H1 (cell line): ENCODE measurements at regions not wholly inside any gene's neighbourhood (a gene's known extent, or its start where the extent isn't known, plus 50 kb on each side); places are given as distances from the start of the nearest gene placed in this dataset.

Experiments used
- CTCF ChIA-PET: fragments of 300-600 bp; sonication (Branson Sonifier 250); formaldehyde crosslinking; loops from one replicate; lab custom pipeline; 2021; ENCODE audit not compliant: partially characterized antibody; lab: Charles Lee
- POLR2A ChIA-PET: fragments of 300-600 bp; sonication (Branson Sonifier 250); formaldehyde crosslinking; loops from one replicate; lab custom pipeline; 2021; ENCODE audit warnings: inconsistent platforms; ENCODE audit not compliant: partially characterized antibody; lab: Charles Lee
- DNase-seq, 2 experiments: peaks; one replicate each; pipeline versions ENCODE4 v3.0.0 to v3.0.0-alpha.2; 2010 to 2022; ENCODE audit warnings: low spot score in 2 of 2, low read depth in 1 of 2, mixed read lengths in 1 of 2
- FAIRE-seq: peaks from 2 replicates; lab custom pipeline; 2011; peaks lifted over from hg19 to GRCh38; lab: Jason Lieb, UNC
- H2AFZ ChIP-seq: 2 replicates; pipeline ENCODE4 v1.8.1; 2012; ENCODE audit warnings: low read length, inconsistent platforms
- H2AK5ac ChIP-seq: 2 replicates; pipeline ENCODE4 v1.6.1; 2013; ENCODE audit warnings: low read depth, low read length
- H2BK120ac ChIP-seq: replicated peaks from 2 replicates; pipeline ENCODE3; 2013; ENCODE audit warnings: low read depth, low read length, inconsistent platforms
- H2BK12ac ChIP-seq: 2 replicates; pipeline ENCODE4 v1.6.1; 2013; ENCODE audit warnings: low read depth, low read length
- H2BK15ac ChIP-seq: 2 replicates; pipeline ENCODE4 v1.6.1; 2013; ENCODE audit warnings: low read length
- H2BK20ac ChIP-seq: 2 replicates; pipeline ENCODE4 v1.6.1; 2013; ENCODE audit warnings: low read length
- H2BK5ac ChIP-seq: 2 replicates; pipeline ENCODE4 v1.6.1; 2013; ENCODE audit warnings: low read depth, low read length
- H3K14ac ChIP-seq: 2 replicates; pipeline ENCODE4 v1.6.1; 2013; ENCODE audit warnings: inconsistent platforms; ENCODE audit not compliant: insufficient read length
- H3K18ac ChIP-seq: 2 replicates; pipeline ENCODE4 v1.6.1; 2013; ENCODE audit warnings: low read length; ENCODE audit errors: extremely low read depth
- H3K23ac ChIP-seq: 2 replicates; pipeline ENCODE4 v1.6.1; 2013; ENCODE audit warnings: inconsistent platforms; ENCODE audit not compliant: insufficient read length
- H3K23me2 ChIP-seq: 2 replicates; pipeline ENCODE4 v1.6.1; 2013; ENCODE audit warnings: low read depth, low read length
- H3K27ac ChIP-seq: 2 replicates; pipeline ENCODE4 v1.6.1; 2011; ENCODE audit warnings: low read depth, low read length, inconsistent platforms
- H3K27me3 ChIP-seq, 4 experiments: replicated peaks in 1 of 4; 1 replicate in 1 of 4; 2 replicates in 3 of 4; pipeline versions ENCODE4 v1.6.1 to v1.8.1; 2011 to 2013; ENCODE audit warnings: low read length in 3 of 4, mild to moderate bottlenecking in 3 of 4, inconsistent platforms in 2 of 4, mixed read lengths in 2 of 4, moderate library complexity in 1 of 4; ENCODE audit not compliant: control insufficient read depth in 3 of 4, insufficient read depth in 3 of 4; ENCODE audit errors: extremely low read depth in 1 of 4
- H3K36me3 ChIP-seq, 4 experiments: 2 replicates each; pipeline versions ENCODE4 v1.6.1 to v1.8.1; 2011 to 2013; ENCODE audit warnings: mild to moderate bottlenecking in 4 of 4, low read length in 3 of 4, moderate library complexity in 2 of 4, control low read depth in 1 of 4, inconsistent platforms in 1 of 4; ENCODE audit not compliant: insufficient read depth in 4 of 4, control insufficient read depth in 2 of 4
- H3K4ac ChIP-seq: replicated peaks from 2 replicates; pipeline ENCODE3; 2013; ENCODE audit warnings: low read length, low read depth, mixed read lengths, inconsistent platforms; ENCODE audit not compliant: insufficient read length
- H3K4me1 ChIP-seq, 4 experiments: replicated peaks in 1 of 4; 1 replicate in 1 of 4; 2 replicates in 3 of 4; pipeline versions ENCODE4 v1.6.1 to v1.8.1; 2011 to 2013; ENCODE audit warnings: low read length in 3 of 4, inconsistent platforms in 2 of 4, mixed read lengths in 1 of 4; ENCODE audit not compliant: insufficient read depth in 4 of 4, control insufficient read depth in 3 of 4
- H3K4me2 ChIP-seq, 2 experiments: 2 replicates each; pipeline versions ENCODE4 v1.6.1 to v1.8.1; 2011 to 2013; ENCODE audit warnings: low read depth in 2 of 2, low read length in 2 of 2, control low read depth in 1 of 2, inconsistent platforms in 1 of 2, mild to moderate bottlenecking in 1 of 2; ENCODE audit not compliant: insufficient read depth in 1 of 2
- H3K4me3 ChIP-seq, 4 experiments: fragments of 200-600, 300-600 bp in 1 of 4; sonication (generic), shearing (Covaris generic), sonication (Bioruptor Twin) in 1 of 4; 2 replicates each; pipeline versions ENCODE4 v1.5.1 to v1.8.1; 2011 to 2016; ENCODE audit warnings: low read length in 4 of 4, low read depth in 3 of 4, control low read depth in 2 of 4, inconsistent platforms in 2 of 4, mild to moderate bottlenecking in 2 of 4, mixed read lengths in 1 of 4, moderate library complexity in 1 of 4; ENCODE audit not compliant: insufficient read depth in 2 of 4; ENCODE audit errors: extremely low read depth in 1 of 4
- H3K56ac ChIP-seq: replicated peaks from 2 replicates; pipeline ENCODE3; 2013; ENCODE audit warnings: low read depth, mild to moderate bottlenecking, mixed read lengths, low read length, inconsistent platforms; ENCODE audit not compliant: insufficient read length
- H3K79me1 ChIP-seq: 2 replicates; pipeline ENCODE4 v1.6.1; 2013; ENCODE audit warnings: low read depth, low read length, control low read depth
- H3K79me2 ChIP-seq, 2 experiments: 2 replicates each; pipeline versions ENCODE4 v1.6.1 to v1.8.1; 2012 to 2013; ENCODE audit warnings: low read length in 2 of 2, mild to moderate bottlenecking in 2 of 2, inconsistent platforms in 1 of 2; ENCODE audit not compliant: insufficient read depth in 2 of 2, control insufficient read depth in 1 of 2
- H3K9ac ChIP-seq, 4 experiments: replicated peaks in 1 of 4; 1 replicate in 1 of 4; 2 replicates in 3 of 4; pipeline versions ENCODE4 v1.6.1 to v1.8.1; 2011 to 2013; ENCODE audit warnings: low read depth in 3 of 4, low read length in 3 of 4, control low read depth in 2 of 4, mild to moderate bottlenecking in 2 of 4, moderate library complexity in 2 of 4, inconsistent platforms in 1 of 4; ENCODE audit errors: extremely low read depth in 1 of 4
- H3K9me3 ChIP-seq, 2 experiments: 2 replicates each; pipeline versions ENCODE4 v1.6.1 to v1.8.1; 2012 to 2013; ENCODE audit warnings: mild to moderate bottlenecking in 2 of 2, moderate library complexity in 2 of 2, control low read depth in 1 of 2, inconsistent platforms in 1 of 2, low read depth in 1 of 2, low read length in 1 of 2, mixed read lengths in 1 of 2; ENCODE audit not compliant: insufficient read depth in 2 of 2
- H4K20me1 ChIP-seq, 2 experiments: replicated peaks in 1 of 2; 2 replicates each; pipeline versions ENCODE3 to v1.8.1; 2011 to 2013; ENCODE audit warnings: inconsistent platforms in 2 of 2, low read length in 2 of 2, mild to moderate bottlenecking in 1 of 2; ENCODE audit not compliant: insufficient read depth in 2 of 2, control insufficient read depth in 1 of 2
- H4K5ac ChIP-seq: 2 replicates; pipeline ENCODE4 v1.6.1; 2013; ENCODE audit warnings: low read length, low read depth, mixed read lengths, inconsistent platforms; ENCODE audit not compliant: insufficient read length
- H4K8ac ChIP-seq: 2 replicates; pipeline ENCODE4 v1.8.0; 2013; ENCODE audit warnings: mild to moderate bottlenecking, moderate library complexity, low read length, inconsistent platforms; ENCODE audit not compliant: insufficient read depth; ENCODE audit errors: extremely low read depth
- H4K91ac ChIP-seq: replicated peaks from 2 replicates; pipeline ENCODE3; 2013; ENCODE audit warnings: low read length, mixed read lengths, inconsistent platforms; ENCODE audit not compliant: insufficient read length
- BACH1 ChIP-seq: IDR thresholded peaks from 2 replicates; pipeline ENCODE4 v1.6.1; 2012; ENCODE audit warnings: low read length, improper control_type of control experiment
- BCL11A ChIP-seq, 2 experiments: IDR thresholded peaks; one replicate each; pipeline ENCODE4 v1.6.1; 2011; ENCODE audit warnings: low read depth in 2 of 2, low read length in 2 of 2, mild to moderate bottlenecking in 2 of 2
- BRCA1 ChIP-seq: IDR thresholded peaks from 2 replicates; pipeline ENCODE4 v1.6.1; 2012; ENCODE audit warnings: low read depth, low read length, improper control_type of control experiment
- EGR1 ChIP-seq: IDR thresholded peaks from 2 replicates; pipeline ENCODE4 v1.6.1; 2011; ENCODE audit warnings: low read depth, low read length, borderline replicate concordance
- EP300 ChIP-seq, 2 experiments: IDR thresholded peaks; 1 replicate in 1 of 2; 2 replicates in 1 of 2; pipeline ENCODE4 v1.6.1; 2011 to 2012; ENCODE audit warnings: low read depth in 2 of 2, low read length in 2 of 2, mild to moderate bottlenecking in 2 of 2, borderline replicate concordance in 1 of 2, inconsistent platforms in 1 of 2, moderate library complexity in 1 of 2
- FOSL1 ChIP-seq: IDR thresholded peaks from 2 replicates; pipeline ENCODE4 v1.6.1; 2011; ENCODE audit warnings: mild to moderate bottlenecking, low read depth, low read length, moderate library complexity; ENCODE audit not compliant: insufficient read depth
- GABPA ChIP-seq: IDR thresholded peaks from 2 replicates; pipeline ENCODE4 v1.6.1; 2011; ENCODE audit warnings: mild to moderate bottlenecking, low read length, moderate library complexity, borderline replicate concordance; ENCODE audit not compliant: insufficient read depth
- GTF2F1 ChIP-seq: IDR thresholded peaks from 2 replicates; pipeline ENCODE4 v1.6.1; 2012; ENCODE audit warnings: low read depth, low read length, improper control_type of control experiment, borderline replicate concordance
- JUND ChIP-seq: IDR thresholded peaks from 2 replicates; pipeline ENCODE4 v1.6.1; 2011; ENCODE audit warnings: mild to moderate bottlenecking, improper control_type of control experiment, low read length
- NRF1 ChIP-seq: IDR thresholded peaks from 2 replicates; pipeline ENCODE4 v1.6.1; 2011; ENCODE audit warnings: mild to moderate bottlenecking, low read depth, low read length, improper control_type of control experiment
- POLR2AphosphoS5 ChIP-seq: IDR thresholded peaks from 2 replicates; pipeline ENCODE4 v1.6.1; 2011; ENCODE audit warnings: low read depth, low read length
- POU5F1 ChIP-seq: IDR thresholded peaks from 2 replicates; pipeline ENCODE4 v1.6.1; 2011; ENCODE audit warnings: low read depth, mild to moderate bottlenecking, low read length, moderate library complexity
- RFX5 ChIP-seq: IDR thresholded peaks from 2 replicates; pipeline ENCODE4 v1.6.1; 2011; ENCODE audit warnings: low read depth, low read length, improper control_type of control experiment, borderline replicate concordance
- SP1 ChIP-seq: IDR thresholded peaks from 2 replicates; pipeline ENCODE4 v1.6.1; 2011; ENCODE audit warnings: low read depth, low read length
- TEAD4 ChIP-seq: IDR thresholded peaks from 2 replicates; pipeline ENCODE4 v1.6.1; 2012; ENCODE audit warnings: low read depth, low read length, inconsistent platforms, mixed read lengths
- WGBS, 2 experiments: shearing (Covaris generic) in 1 of 2; methylation state at CpG; one replicate each; pipeline versions ENCODE4 v1.1.6 to v1.1.7; 2013 to 2015; ENCODE audit warnings: low lambda C conversion rate in 2 of 2, mixed read lengths in 2 of 2, inconsistent platforms in 1 of 2, low coverage in 1 of 2, missing lambda C conversion rate in 1 of 2; ENCODE audit not compliant: insufficient replicate concordance in 2 of 2, insufficient coverage in 1 of 2, insufficient read length in 1 of 2; ENCODE audit errors: extremely low coverage in 1 of 2, missing lambda C conversion rate in 1 of 2; 5-methylcytosine and 5-hydroxymethylcytosine counted together

GRCh38 chrX:45749375-45749774, 548.7 kb upstream of the DIPK2B start:
- Histone ChIP-seq H4K20me1 (no peaks in the 10 kb centered on the region), H3K23me2 (no peaks in the 10 kb centered on the region), H3K27ac (no peak overlapping the region), H3K79me2 (peaks cover 0 to 44% of the 10 kb centered on the region in 2 experiments; a peak in 2 of 4 replicates), H2BK15ac (no peak overlapping the region), H2BK12ac (no peak overlapping the region), H3K9ac (no peak overlapping the region), H3K56ac (no peak overlapping the region), H3K36me3 (peaks cover 0 to 46% (median 8%) of the 10 kb centered on the region in 4 experiments; a peak in 4 of 8 replicates), H2BK120ac (no peak overlapping the region), H2AFZ (no peak overlapping the region), H2BK20ac (no peak overlapping the region), H3K4me1 (peaks cover 0 to 4% (median 0%) of the 10 kb centered on the region in 4 experiments; a peak in 1 of 7 replicates), H4K91ac (no peak overlapping the region), H3K14ac (no peak overlapping the region), H4K8ac (no peak overlapping the region), H3K23ac (no peak overlapping the region), H3K4ac (no peak overlapping the region), H3K4me3 (no peak overlapping the region), H3K4me2 (no peak overlapping the region), H4K5ac (no peak overlapping the region), H2AK5ac (no peak overlapping the region), H3K9me3 (no peaks in the 10 kb centered on the region), H3K79me1 (no peaks in the 10 kb centered on the region), H3K27me3 (no peaks in the 10 kb centered on the region), H2BK5ac (no peak overlapping the region), H3K18ac (no peak overlapping the region)
- no peak for FAIRE-seq
- POLR2A ChIA-PET, result no interaction called here
- WGBS, 2 experiments, result 100% methylated on average over 3 of the region's 4 CpGs; no CpG with 5 or more reads in 1 of the 2 experiments
- DNase-seq, result no peak
- CTCF ChIA-PET, result interaction anchor here (0.8 kb wide), 1 partner anchor 17 kb away, joined by 3 read pairs; no protein-coding TSS in a partner anchor
- no peak for TF ChIP-seq EGR1
- no peak for TF ChIP-seq JUND
- no peak for TF ChIP-seq NRF1
- no peak for TF ChIP-seq BACH1
- TF ChIP-seq TEAD4, result no peak
- no peak for TF ChIP-seq EP300 (IDR thresholded peaks at IDR 0.05; ENCODE audit: borderline replicate concordance in 1 of 2, low read depth in 2 of 2, low read length in 2 of 2)
- no peak for TF ChIP-seq POU5F1
- TF ChIP-seq RFX5, result no peak
- TF ChIP-seq POLR2AphosphoS5, result no peak
- TF ChIP-seq GABPA, result no peak
- TF ChIP-seq SP1, result no peak
- no peak for TF ChIP-seq BCL11A (IDR thresholded peaks at IDR 0.05; ENCODE audit: low read depth in 2 of 2, low read length in 2 of 2)
- TF ChIP-seq FOSL1, result no peak
- TF ChIP-seq GTF2F1, result no peak
- no peak for TF ChIP-seq BRCA1
